ENCODE measurements at regions not wholly inside any gene's neighbourhood (a gene's known extent, or its start where the extent isn't known, plus 50 kb on each side); places are given as distances from the start of the nearest gene placed in this dataset.

GRCh38 chr7:152513861-152514770 is 78.3 kb upstream of the KMT2C start:
- no peak for DNase-seq (ENCODE audit: low read depth)
- no peak for TF ChIP-seq CTCF (conservative IDR thresholded peaks at IDR 0.05; ENCODE audit: low read depth, low read length)
- H3K4me3 ChIP-seq (ENCODE audit: low read depth, low read length) = no peak overlapping the region

GRCh38 chr7:152512706-152513105 is 76.9 kb upstream of the KMT2C start:
- DNase-seq (ENCODE audit: low read depth) = no peak
- TF ChIP-seq CTCF (conservative IDR thresholded peaks at IDR 0.05; ENCODE audit: low read depth, low read length) = no peak
- no peak overlapping the region for H3K4me3 ChIP-seq (ENCODE audit: low read depth, low read length)

GRCh38 chr7:152511736-152512135 is 75.9 kb upstream of the KMT2C start:
- TF ChIP-seq CTCF (conservative IDR thresholded peaks at IDR 0.05; ENCODE audit: low read depth, low read length) = no peak
- no peak for DNase-seq (ENCODE audit: low read depth)
- H3K4me3 ChIP-seq (ENCODE audit: low read depth, low read length) = no peak overlapping the region

GRCh38 chr7:152508701-152509100 is 72.9 kb upstream of the KMT2C start:
- DNase-seq (ENCODE audit: low read depth) = no peak
- no peak for TF ChIP-seq CTCF (conservative IDR thresholded peaks at IDR 0.05; ENCODE audit: low read depth, low read length)
- no peak overlapping the region for H3K4me3 ChIP-seq (ENCODE audit: low read depth, low read length)

GRCh38 chr7:152505606-152506005 is 69.8 kb upstream of the KMT2C start:
- no peak for DNase-seq (ENCODE audit: low read depth)
- TF ChIP-seq CTCF (conservative IDR thresholded peaks at IDR 0.05; ENCODE audit: low read depth, low read length) = no peak
- no peak overlapping the region for H3K4me3 ChIP-seq (ENCODE audit: low read depth, low read length)

- no peak for DNase-seq (ENCODE audit: low read depth)
- no peak for TF ChIP-seq CTCF (conservative IDR thresholded peaks at IDR 0.05; ENCODE audit: low read depth, low read length)
- no peak overlapping the region for H3K4me3 ChIP-seq (ENCODE audit: low read depth, low read length)
Observed at GRCh38 chr7:152504816-152505215, 69.0 kb upstream of the KMT2C start.

GRCh38 chr7:152504367-152504766 is 68.6 kb upstream of the KMT2C start:
- no peak for TF ChIP-seq CTCF (conservative IDR thresholded peaks at IDR 0.05; ENCODE audit: low read depth, low read length)
- DNase-seq (ENCODE audit: low read depth) = no peak
- H3K4me3 ChIP-seq (ENCODE audit: low read depth, low read length) = no peak overlapping the region

All from choroid plexus epithelial cell (primary cell).